ENCODE measurements at regions not wholly inside any gene's neighbourhood (a gene's known extent, or its start where the extent isn't known, plus 50 kb on each side); places are given as distances from the start of the nearest gene placed in this dataset.
"Not testable (repeated sequence)": the region's sequence is repeated elsewhere in the genome, so short reads cannot be mapped to it uniquely, and the experiment has no call there.

DNA sequence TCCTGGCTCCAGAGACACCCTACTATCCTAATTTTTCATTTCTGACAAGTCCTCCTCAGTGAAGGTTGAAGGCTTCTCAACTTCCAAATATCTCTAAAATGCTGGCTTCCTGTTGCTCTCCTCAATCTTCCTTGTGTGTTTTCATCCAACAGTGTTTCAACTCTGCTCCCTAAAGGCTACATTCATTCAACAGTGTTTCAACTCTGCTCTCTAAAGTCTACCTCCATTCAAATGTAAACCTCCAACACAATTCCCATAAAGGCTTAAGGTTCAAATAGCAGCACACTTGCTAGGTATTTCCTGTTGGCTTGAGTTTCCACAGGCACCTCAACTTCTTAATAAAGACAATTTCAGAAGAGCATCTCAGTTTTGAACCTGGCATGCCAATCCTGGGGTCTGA lies 164.8 kb downstream of the HINT1 start:
- DNase-seq (ENCODE audit: extremely low read depth, low read depth), result no peak
- TF ChIP-seq, protein P1, sequence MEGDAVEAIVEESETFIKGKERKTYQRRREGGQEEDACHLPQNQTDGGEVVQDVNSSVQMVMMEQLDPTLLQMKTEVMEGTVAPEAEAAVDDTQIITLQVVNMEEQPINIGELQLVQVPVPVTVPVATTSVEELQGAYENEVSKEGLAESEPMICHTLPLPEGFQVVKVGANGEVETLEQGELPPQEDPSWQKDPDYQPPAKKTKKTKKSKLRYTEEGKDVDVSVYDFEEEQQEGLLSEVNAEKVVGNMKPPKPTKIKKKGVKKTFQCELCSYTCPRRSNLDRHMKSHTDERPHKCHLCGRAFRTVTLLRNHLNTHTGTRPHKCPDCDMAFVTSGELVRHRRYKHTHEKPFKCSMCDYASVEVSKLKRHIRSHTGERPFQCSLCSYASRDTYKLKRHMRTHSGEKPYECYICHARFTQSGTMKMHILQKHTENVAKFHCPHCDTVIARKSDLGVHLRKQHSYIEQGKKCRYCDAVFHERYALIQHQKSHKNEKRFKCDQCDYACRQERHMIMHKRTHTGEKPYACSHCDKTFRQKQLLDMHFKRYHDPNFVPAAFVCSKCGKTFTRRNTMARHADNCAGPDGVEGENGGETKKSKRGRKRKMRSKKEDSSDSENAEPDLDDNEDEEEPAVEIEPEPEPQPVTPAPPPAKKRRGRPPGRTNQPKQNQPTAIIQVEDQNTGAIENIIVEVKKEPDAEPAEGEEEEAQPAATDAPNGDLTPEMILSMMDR (IDR thresholded peaks at IDR 0.05; ENCODE audit: low read depth, low read length), result no peak

DNA sequence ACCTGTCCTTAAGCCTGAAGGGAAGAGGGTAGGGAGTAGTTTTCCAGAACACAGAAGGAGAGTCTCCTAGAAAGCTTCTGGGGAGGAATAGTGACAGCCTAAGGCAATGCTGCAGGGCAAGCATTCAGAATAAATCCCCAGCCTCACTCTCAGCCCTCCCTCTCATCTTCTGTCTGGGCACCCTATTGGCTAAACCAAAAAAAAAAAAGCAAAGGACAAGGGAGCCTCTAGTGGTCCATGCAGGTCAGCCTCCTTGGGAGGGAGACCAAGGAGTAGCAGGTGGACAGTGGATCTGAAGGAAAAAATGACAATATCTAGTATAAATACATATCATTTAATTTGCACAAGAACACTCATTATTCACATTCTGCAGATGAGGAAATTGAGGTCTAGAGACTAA lies 168.3 kb downstream of the HINT1 start:
- not testable (repeated sequence) for DNase-seq (ENCODE audit: extremely low read depth, low read depth)

DNA sequence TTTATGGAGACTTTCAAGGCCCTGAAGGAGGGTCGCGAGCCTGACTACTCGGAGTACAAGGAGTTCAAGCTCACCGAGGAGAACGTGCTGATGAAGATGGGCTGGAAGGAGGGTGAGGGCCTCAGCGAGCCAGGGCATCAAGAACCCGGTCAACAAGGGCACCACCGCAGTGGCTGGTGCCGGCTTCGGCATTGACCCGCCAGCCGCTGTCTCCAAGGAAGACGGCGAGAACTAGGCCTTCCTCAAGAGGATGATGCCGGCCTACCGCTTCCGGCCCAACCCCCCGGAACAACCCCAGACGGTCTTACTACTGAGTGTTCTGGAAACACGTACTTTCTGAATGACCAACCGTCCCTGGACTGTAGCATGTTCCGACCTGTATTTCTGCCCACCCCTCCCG lies 169.2 kb downstream of the HINT1 start:
- TF ChIP-seq, protein P1 (IDR thresholded peaks at IDR 0.05; ENCODE audit: low read depth, low read length), result no peak
- DNase-seq (ENCODE audit: extremely low read depth, low read depth), result no peak

DNA sequence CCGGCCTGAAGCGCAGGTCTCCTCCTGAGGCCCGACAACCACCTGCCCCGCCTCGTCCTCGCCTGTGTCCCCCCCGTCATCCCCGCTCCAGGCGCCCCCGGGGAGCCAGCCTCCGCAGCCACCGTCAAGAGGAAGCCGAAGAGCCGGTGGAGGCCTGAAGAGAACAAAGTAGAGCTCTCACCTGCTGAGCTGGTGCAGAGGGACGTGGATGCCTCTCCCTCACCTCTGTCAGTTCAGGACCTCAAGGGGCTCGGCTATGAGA lies 169.9 kb downstream of the HINT1 start:
- DNase-seq (ENCODE audit: extremely low read depth, low read depth), result no peak

DNA sequence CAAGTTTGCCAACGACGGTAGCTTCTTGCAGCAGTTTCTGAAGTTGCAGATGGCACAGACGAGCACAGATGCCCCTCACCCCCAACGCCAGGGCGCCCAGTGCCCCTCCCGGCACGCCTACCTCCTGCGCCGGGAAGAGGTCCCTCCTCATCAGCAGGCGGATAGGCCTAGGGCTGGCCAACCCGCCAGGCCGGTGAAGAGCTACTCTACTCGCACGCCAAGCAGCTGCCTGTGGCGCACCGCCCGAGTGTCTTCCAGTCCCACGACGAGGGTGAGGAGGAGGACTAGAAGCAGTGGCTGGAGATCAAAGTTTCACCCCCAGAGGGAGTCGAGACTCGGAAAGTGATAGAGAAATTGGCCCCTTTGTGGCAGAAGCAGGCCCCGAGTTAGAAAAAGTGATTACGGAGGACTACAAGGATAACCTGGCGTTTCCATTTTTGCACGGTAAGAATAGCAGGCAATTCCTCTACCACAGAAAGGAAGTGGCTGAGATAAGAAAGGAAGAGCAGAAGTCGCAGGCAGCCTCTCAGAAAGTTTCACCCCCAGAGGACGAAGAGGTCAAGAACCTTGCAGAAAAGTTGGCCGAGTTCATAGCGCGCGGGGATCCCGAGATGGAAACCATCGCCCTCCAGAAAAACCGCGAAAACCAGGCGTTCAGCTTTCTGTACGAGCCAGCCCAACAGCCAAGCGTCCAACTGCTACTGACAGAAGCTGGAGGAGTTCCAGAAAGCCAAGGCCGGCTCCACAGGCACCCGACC lies 170.4 kb downstream of the HINT1 start:
- DNase-seq (ENCODE audit: extremely low read depth, low read depth), result no peak
- TF ChIP-seq, protein P1 (IDR thresholded peaks at IDR 0.05; ENCODE audit: low read depth, low read length), result no peak

More for the DNA sequence above, 169.9 kb downstream of the HINT1 start:
- TF ChIP-seq, protein P1 (IDR thresholded peaks at IDR 0.05; ENCODE audit: low read depth, low read length), result no peak

DNA sequence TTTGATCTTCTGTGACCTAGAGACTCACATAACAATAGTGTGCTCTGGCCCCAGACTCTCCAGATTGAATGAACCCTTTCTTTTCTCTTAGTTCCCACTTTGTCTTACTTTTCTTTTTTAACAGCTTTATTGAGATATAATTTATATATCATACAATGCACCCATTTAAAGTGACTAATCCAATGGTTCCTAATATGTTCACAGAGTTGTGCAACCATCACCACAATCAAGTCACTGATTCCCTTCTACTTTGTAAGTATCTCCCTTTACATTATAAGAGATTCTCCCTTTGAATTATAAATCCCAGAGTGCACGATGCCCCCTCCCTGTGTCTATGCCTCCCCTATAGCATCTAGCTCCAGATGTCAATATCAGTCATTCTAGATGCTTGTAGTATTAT lies 172.4 kb downstream of the HINT1 start:
- DNase-seq (ENCODE audit: extremely low read depth, low read depth), result no peak
- TF ChIP-seq, protein P1 (IDR thresholded peaks at IDR 0.05; ENCODE audit: low read depth, low read length), result no peak

DNA sequence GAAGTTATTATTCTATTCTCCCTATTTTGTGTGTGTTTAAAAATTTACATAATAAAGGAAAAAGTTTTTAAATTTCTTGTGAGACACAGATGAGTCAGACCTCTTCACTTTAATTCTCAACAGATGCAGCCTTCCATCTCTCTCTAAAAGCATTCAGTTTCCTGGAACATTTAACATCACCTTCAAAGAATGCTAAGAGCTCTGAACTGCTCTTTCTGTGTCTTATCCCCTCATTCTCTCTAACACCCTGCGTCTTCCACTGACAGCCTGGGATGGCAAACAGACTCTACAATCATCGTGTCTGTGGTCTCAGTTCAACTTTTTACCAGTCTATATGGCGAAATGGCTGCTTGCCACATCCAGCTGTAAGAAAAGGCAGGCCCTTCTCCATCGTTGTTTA lies 173.0 kb downstream of the HINT1 start:
- peak; percentile 24 for DNase-seq (ENCODE audit: extremely low read depth, low read depth)
- TF ChIP-seq, protein P1 (IDR thresholded peaks at IDR 0.05; ENCODE audit: low read depth, low read length), result no peak

DNA sequence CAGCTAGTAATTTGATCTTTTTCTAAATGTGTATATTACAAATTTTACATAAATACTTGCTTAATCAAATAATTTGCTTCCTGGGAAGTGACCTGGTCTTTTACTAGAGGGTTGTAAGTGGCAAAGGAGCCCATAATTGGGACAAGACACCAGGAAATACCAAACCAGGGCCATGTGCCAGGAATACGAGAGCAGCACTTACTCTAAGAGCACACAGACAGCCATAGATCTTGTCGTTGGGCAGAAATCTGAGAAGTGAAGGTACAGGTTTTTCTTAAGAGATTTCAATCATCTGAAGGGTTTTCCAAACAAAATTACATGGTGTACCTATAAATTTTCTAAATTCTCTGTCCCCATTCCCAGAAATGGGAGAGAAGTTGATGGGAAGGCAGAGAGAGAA lies 179.3 kb downstream of the HINT1 start:
- TF ChIP-seq, protein P1 (IDR thresholded peaks at IDR 0.05; ENCODE audit: low read depth, low read length), result no peak
- DNase-seq (ENCODE audit: extremely low read depth, low read depth), result no peak
